OCI-LY3 (cell line): ENCODE measurements at regions not wholly inside any gene's neighbourhood (a gene's known extent, or its start where the extent isn't known, plus 50 kb on each side); places are given as distances from the start of the nearest gene placed in this dataset.

Source experiments
- H2AFZ ChIP-seq: fragments of 200-600, 300-600 bp; shearing (Covaris generic); 2 replicates; pipeline ENCODE4 v1.6.0; 2014; ENCODE audit warnings: antibody characterized with exemption, low read depth, low read length
- H3K27ac ChIP-seq: fragments of 200-600, 300-600 bp; sonication (generic); 2 replicates; pipeline ENCODE4 v1.5.1; 2014; ENCODE audit warnings: mild to moderate bottlenecking, low read length, moderate library complexity, mixed read lengths
- H3K27me3 ChIP-seq: fragments of 200-600, 300-600 bp; sonication (generic); 2 replicates; pipeline ENCODE4 v1.6.1; 2014; ENCODE audit warnings: low read depth, low read length, mixed read lengths
- H3K36me3 ChIP-seq: fragments of 200-600, 300-600 bp; sonication (generic); replicated peaks from 2 replicates; pipeline ENCODE3; 2014; ENCODE audit warnings: low read depth, low read length, mixed read lengths
- H3K4me1 ChIP-seq: fragments of 300-600, 200-600 bp; sonication (generic); 2 replicates; pipeline ENCODE4 v1.6.1; 2014; ENCODE audit warnings: low read length, mixed read lengths
- H3K4me2 ChIP-seq: fragments of 200-600, 300-600 bp; sonication (generic); 2 replicates; pipeline ENCODE4 v1.6.1; 2014; ENCODE audit warnings: low read length, mixed read lengths
- H3K4me3 ChIP-seq: fragments of 300-600, 200-600 bp; sonication (generic); 2 replicates; pipeline ENCODE4 v1.5.1; 2014; ENCODE audit warnings: antibody characterized with exemption, mild to moderate bottlenecking, low read length, moderate library complexity
- H3K79me2 ChIP-seq: fragments of 300-600, 200-600 bp; shearing (Covaris generic); 2 replicates; pipeline ENCODE4 v1.6.1; 2014; ENCODE audit warnings: mild to moderate bottlenecking, low read length, mixed read lengths
- H3K9ac ChIP-seq: fragments of 300-600, 200-600 bp; shearing (Covaris generic); 2 replicates; pipeline ENCODE4 v1.6.0; 2014; ENCODE audit warnings: mild to moderate bottlenecking, low read length, moderate library complexity
- H3K9me3 ChIP-seq: fragments of 200-600, 300-600 bp; shearing (Covaris generic); 2 replicates; pipeline ENCODE4 v1.6.1; 2014; ENCODE audit warnings: low read length, mixed read lengths; ENCODE audit not compliant: insufficient read depth
- H4K20me1 ChIP-seq: fragments of 200-600, 300-600 bp; sonication (generic); 2 replicates; pipeline ENCODE4 v1.6.1; 2016; ENCODE audit warnings: low read length, mixed read lengths; ENCODE audit not compliant: insufficient read depth
- EZH2phosphoT487 ChIP-seq: fragments of 200-600 bp; shearing (Covaris generic); IDR thresholded peaks from 2 replicates; pipeline ENCODE4 v1.6.1; 2018; ENCODE audit warnings: antibody characterized with exemption, mixed run types, low read depth
- TF ChIP-seq, protein P1 (sequence below): fragments of 200-600, 300-600 bp; sonication (generic); IDR thresholded peaks from 2 replicates; pipeline ENCODE4 v1.5.1; 2014; ENCODE audit warnings: antibody characterized with exemption, low read length, low read depth

DNA sequence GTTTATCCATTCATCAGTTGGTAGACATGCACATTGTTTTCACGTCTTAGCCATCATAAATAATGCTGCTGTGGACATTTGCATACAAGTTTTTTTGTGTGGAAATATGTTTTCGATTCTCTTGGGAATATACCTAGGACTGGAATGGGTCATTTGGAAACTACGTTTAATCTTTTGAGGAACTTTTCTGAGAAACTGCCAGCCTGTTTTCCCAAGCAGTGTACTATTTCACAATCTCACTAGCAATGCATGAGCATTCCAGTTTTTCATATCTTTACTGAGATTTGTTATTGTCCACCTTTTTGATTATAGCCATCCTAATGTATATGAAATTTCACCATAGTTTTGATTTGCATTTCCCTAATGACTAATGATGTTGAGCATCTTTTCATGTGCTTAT is 95.7 kb upstream of the JAZF1 start:
- H4K20me1 ChIP-seq, result no peaks in the 10 kb centered on the region
- H3K27ac ChIP-seq, result no peak overlapping the region
- peaks cover 10% of the 10 kb centered on the region for H3K4me1 ChIP-seq
- no peaks in the 10 kb centered on the region for H3K9me3 ChIP-seq
- no peak overlapping the region for H3K4me2 ChIP-seq
- no peaks in the 10 kb centered on the region for H3K79me2 ChIP-seq
- H3K27me3 ChIP-seq, result peaks cover 7% of the 10 kb centered on the region; the same call in 1 of the 2 replicates
- H3K9ac ChIP-seq, result no peak overlapping the region
- no peak overlapping the region for H3K4me3 ChIP-seq
- no peaks in the 10 kb centered on the region for H3K36me3 ChIP-seq
- TF ChIP-seq, protein P1, sequence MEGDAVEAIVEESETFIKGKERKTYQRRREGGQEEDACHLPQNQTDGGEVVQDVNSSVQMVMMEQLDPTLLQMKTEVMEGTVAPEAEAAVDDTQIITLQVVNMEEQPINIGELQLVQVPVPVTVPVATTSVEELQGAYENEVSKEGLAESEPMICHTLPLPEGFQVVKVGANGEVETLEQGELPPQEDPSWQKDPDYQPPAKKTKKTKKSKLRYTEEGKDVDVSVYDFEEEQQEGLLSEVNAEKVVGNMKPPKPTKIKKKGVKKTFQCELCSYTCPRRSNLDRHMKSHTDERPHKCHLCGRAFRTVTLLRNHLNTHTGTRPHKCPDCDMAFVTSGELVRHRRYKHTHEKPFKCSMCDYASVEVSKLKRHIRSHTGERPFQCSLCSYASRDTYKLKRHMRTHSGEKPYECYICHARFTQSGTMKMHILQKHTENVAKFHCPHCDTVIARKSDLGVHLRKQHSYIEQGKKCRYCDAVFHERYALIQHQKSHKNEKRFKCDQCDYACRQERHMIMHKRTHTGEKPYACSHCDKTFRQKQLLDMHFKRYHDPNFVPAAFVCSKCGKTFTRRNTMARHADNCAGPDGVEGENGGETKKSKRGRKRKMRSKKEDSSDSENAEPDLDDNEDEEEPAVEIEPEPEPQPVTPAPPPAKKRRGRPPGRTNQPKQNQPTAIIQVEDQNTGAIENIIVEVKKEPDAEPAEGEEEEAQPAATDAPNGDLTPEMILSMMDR, result no peak
- no peak overlapping the region for H2AFZ ChIP-seq

DNA sequence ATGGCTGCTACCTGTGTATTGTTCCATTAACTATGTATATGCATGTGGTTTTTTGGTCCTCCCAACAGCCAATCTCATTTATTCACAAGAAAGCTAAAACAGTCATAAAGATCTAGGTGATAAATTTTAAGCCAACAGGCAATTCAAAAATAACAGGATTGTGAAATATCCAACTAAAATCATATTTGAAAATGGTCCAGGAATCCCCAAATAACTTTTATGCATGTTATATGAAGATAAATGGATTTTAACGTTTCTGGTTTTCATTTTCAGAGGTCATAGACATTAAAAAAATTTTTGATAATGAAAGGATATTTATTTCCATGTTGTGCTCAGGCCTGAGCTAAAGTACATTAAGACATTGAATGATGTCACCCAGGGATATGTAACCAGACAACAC is 96.8 kb upstream of the JAZF1 start:
- no peak overlapping the region for H3K27ac ChIP-seq
- H3K27me3 ChIP-seq, result peaks cover 11% of the 10 kb centered on the region
- no peak overlapping the region for H3K4me3 ChIP-seq
- H3K36me3 ChIP-seq, result no peaks in the 10 kb centered on the region
- H3K4me2 ChIP-seq, result no peak overlapping the region
- TF ChIP-seq, protein P1, result no peak
- TF ChIP-seq EZH2phosphoT487, result no peak
- H3K9me3 ChIP-seq, result no peaks in the 10 kb centered on the region
- H3K9ac ChIP-seq, result no peak overlapping the region
- H3K79me2 ChIP-seq, result no peaks in the 10 kb centered on the region
- no peak overlapping the region for H2AFZ ChIP-seq
- no peaks in the 10 kb centered on the region for H4K20me1 ChIP-seq
- H3K4me1 ChIP-seq, result peaks cover 3% of the 10 kb centered on the region

DNA sequence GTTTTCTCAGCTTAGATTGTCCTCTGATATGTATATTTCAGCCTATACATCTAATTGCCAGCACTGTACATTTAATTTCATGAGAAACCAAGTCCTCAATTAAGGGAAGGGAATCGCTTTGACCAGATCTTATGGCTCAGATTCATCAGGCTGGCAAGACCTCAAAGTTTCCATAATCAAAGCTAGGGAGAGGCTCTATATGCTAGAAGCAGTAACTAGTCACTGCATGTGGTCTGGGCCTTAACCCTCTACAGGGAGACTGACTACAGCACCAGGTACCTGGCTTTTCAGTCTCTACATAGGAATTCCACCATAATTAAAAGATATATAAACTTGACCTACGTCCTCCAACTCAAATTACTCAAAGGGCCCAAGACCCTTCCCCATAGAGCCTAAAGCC is 97.4 kb upstream of the JAZF1 start:
- Histone ChIP-seq H3K4me2 (no peak overlapping the region), H3K4me1 (no peaks in the 10 kb centered on the region), H3K4me3 (no peak overlapping the region), H3K27ac (no peak overlapping the region), H3K27me3 (peaks cover 11% of the 10 kb centered on the region), H4K20me1 (no peaks in the 10 kb centered on the region), H2AFZ (no peak overlapping the region), H3K9ac (no peak overlapping the region), H3K36me3 (no peaks in the 10 kb centered on the region), H3K9me3 (no peaks in the 10 kb centered on the region), H3K79me2 (no peaks in the 10 kb centered on the region)
- TF ChIP-seq, protein P1, result no peak
- TF ChIP-seq EZH2phosphoT487, result no peak

DNA sequence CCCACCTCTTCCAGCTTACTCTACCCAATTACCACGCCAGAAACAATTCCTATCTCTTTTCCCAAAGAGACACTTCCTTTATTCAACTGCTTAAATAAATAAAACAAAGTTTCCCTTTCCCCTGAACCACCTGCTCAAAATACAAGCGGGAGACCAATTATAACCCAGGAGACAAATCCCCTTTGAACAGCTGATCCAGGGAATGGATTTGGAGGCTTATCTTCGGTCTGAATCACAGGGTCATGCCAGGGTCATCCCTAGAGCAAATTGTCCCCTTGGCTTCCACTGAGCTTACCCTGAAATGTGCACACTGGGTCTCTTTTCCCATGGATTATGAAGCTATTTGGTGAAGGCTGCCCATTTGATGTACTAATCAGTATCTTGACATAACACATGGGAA is 99.9 kb upstream of the JAZF1 start:
- Histone ChIP-seq H3K4me1 (peaks cover 4% of the 10 kb centered on the region; the same call in 1 of the 2 replicates), H4K20me1 (no peaks in the 10 kb centered on the region), H3K36me3 (no peaks in the 10 kb centered on the region), H3K4me2 (no peak overlapping the region), H3K9ac (no peak overlapping the region), H3K27me3 (peaks cover 11% of the 10 kb centered on the region), H2AFZ (no peak overlapping the region), H3K4me3 (no peak overlapping the region), H3K27ac (no peak overlapping the region), H3K9me3 (no peaks in the 10 kb centered on the region), H3K79me2 (no peaks in the 10 kb centered on the region)
- TF ChIP-seq, protein P1, result no peak
- TF ChIP-seq EZH2phosphoT487, result no peak
